ENCODE measurements at regions not wholly inside any gene's neighbourhood (a gene's known extent, or its start where the extent isn't known, plus 50 kb on each side); places are given as distances from the start of the nearest gene placed in this dataset.

DNA sequence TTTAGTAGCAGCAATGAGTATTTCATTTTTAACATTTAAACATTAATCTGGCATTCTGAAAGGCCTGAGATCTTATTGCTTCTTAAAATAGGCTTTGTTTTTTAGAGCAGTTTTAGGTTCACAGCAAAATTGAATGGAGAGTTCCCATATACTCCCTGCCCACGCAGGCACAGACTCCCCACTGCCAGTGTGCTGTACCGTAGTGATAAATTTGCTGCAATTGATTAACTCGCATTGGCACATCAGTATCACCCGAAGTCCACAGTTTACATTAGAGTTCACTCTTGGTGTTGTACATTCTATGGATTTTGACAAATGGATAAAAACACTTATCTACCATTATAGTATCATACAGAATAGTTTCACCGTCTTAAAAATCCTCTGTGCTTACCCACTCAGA, 71.8 kb upstream of the ERRFI1 start:
- peak; percentile 30 for TF ChIP-seq POLR2A (IDR thresholded peaks at IDR 0.05)
- TF ChIP-seq, protein P1, sequence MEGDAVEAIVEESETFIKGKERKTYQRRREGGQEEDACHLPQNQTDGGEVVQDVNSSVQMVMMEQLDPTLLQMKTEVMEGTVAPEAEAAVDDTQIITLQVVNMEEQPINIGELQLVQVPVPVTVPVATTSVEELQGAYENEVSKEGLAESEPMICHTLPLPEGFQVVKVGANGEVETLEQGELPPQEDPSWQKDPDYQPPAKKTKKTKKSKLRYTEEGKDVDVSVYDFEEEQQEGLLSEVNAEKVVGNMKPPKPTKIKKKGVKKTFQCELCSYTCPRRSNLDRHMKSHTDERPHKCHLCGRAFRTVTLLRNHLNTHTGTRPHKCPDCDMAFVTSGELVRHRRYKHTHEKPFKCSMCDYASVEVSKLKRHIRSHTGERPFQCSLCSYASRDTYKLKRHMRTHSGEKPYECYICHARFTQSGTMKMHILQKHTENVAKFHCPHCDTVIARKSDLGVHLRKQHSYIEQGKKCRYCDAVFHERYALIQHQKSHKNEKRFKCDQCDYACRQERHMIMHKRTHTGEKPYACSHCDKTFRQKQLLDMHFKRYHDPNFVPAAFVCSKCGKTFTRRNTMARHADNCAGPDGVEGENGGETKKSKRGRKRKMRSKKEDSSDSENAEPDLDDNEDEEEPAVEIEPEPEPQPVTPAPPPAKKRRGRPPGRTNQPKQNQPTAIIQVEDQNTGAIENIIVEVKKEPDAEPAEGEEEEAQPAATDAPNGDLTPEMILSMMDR (IDR thresholded peaks at IDR 0.05) = no peak
- ATAC-seq (peak; percentile 51 to 74 (median 63)), DNase-seq (no peak)
- WGBS (ENCODE audit: insufficient coverage, low coverage, low lambda C conversion rate, missing lambda C conversion rate) = 24% methylated on average over 5 of the region's 5 CpGs
- H3K27me3 ChIP-seq = no peaks in the 10 kb centered on the region
- H3K4me1 ChIP-seq = peaks cover 0 to 49% (median 23%) of the 10 kb centered on the region in 4 donors
- H3K9me3 ChIP-seq = no peaks in the 10 kb centered on the region
- intact Hi-C loops (cut with DNase I) = no loop called here
- no peak overlapping the region for H3K4me3 ChIP-seq
- H3K36me3 ChIP-seq = no peaks in the 10 kb centered on the region
- H3K27ac ChIP-seq = peak overlapping the region; percentile 71 to 82 (median 80)

DNA sequence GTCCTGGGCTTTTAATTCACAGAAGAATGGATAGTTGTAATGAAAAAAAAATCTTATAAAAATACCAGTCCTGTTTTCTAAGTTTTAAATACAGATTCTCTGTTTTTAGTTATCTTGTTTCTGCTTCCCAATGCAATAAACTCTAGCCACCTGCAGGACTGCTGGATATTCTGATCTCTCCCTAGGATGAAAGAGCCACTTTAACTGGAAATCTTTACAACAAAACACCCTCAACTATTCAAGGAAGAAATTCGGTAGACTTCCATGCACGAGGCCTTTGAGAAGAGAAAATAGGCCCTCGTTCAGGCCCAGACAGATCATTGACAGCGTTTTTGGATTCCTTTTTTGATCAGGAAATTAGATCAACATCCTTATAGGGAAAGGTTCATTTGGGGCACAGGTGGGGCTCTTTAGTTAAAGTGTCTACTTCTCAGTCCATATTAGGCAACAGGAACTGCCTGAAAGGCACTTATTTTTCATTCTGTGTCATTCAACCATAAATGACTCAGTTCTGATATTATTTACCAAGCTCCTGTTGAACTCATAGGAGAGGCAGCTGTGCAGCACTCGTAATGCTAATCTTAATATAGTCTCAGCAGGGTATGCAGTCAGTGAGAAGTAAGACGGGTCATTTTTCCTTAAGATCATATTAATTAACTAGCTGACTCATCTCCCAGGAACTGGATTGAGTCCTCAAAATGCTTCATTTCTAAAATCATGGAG, 71.1 kb upstream of the ERRFI1 start:
- TF ChIP-seq POLR2A (IDR thresholded peaks at IDR 0.05) = peak; percentile 10
- TF ChIP-seq, protein P1 (IDR thresholded peaks at IDR 0.05) = no peak
- H3K9me3 ChIP-seq = no peaks in the 10 kb centered on the region
- H3K4me3 ChIP-seq = no peak overlapping the region
- H3K27me3 ChIP-seq = no peaks in the 10 kb centered on the region
- intact Hi-C loops (cut with DNase I) = no loop called here
- H3K4me1 ChIP-seq = peaks cover 0 to 49% (median 23%) of the 10 kb centered on the region in 4 donors
- no peak for DNase-seq
- ATAC-seq = peak; percentile 46 to 69 (median 50)
- peak overlapping the region; percentile 71 to 82 (median 80) for H3K27ac ChIP-seq
- WGBS (ENCODE audit: insufficient coverage, low coverage, low lambda C conversion rate, missing lambda C conversion rate) = 28% methylated on average over 6 of the region's 6 CpGs
- H3K36me3 ChIP-seq = no peaks in the 10 kb centered on the region

- intact Hi-C loops (cut with DNase I) = no loop called here
- no peak for TF ChIP-seq POLR2A (IDR thresholded peaks at IDR 0.05)
- TF ChIP-seq, protein P1 (IDR thresholded peaks at IDR 0.05) = no peak
- no peaks in the 10 kb centered on the region for H3K36me3 ChIP-seq
- H3K4me1 ChIP-seq = peaks cover 0 to 49% (median 23%) of the 10 kb centered on the region in 4 donors
- no peak for DNase-seq
- ATAC-seq = peak; percentile 43 to 70 (median 56)
- no peak overlapping the region for H3K4me3 ChIP-seq
- no peaks in the 10 kb centered on the region for H3K9me3 ChIP-seq
- H3K27ac ChIP-seq = peak overlapping the region; percentile 71 to 82 (median 80)
- no peaks in the 10 kb centered on the region for H3K27me3 ChIP-seq
- 24% methylated on average over 12 of the region's 12 CpGs for WGBS (ENCODE audit: insufficient coverage, low coverage, low lambda C conversion rate, missing lambda C conversion rate)
These were observed 70.2 kb upstream of the ERRFI1 start for GRCh38 chr1:8096105-8097011.

GRCh38 chr1:8095584-8095983, 69.5 kb upstream of the ERRFI1 start:
- ATAC-seq (peak in 1 of 4 donors; percentile 6), DNase-seq (no peak)
- peak overlapping the region; percentile 71 to 82 (median 80) for H3K27ac ChIP-seq
- TF ChIP-seq, protein P1 (IDR thresholded peaks at IDR 0.05) = no peak
- TF ChIP-seq POLR2A (IDR thresholded peaks at IDR 0.05) = no peak
- no peaks in the 10 kb centered on the region for H3K36me3 ChIP-seq
- no peaks in the 10 kb centered on the region for H3K27me3 ChIP-seq
- no peak overlapping the region for H3K4me3 ChIP-seq
- H3K9me3 ChIP-seq = no peaks in the 10 kb centered on the region
- WGBS (ENCODE audit: insufficient coverage, low coverage, low lambda C conversion rate, missing lambda C conversion rate) = 94% methylated on average over 5 of the region's 5 CpGs
- peaks cover 0 to 49% (median 23%) of the 10 kb centered on the region in 4 donors for H3K4me1 ChIP-seq
- intact Hi-C loops (cut with DNase I) = no loop called here
